Activated CD8-positive, alpha-beta memory T cell treated with anti-CD3 and anti-CD28 coated beads, Interleukin-2, amount 50 U/mL, for 1 hour (primary cell): ENCODE measurements at regions not wholly inside any gene's neighbourhood (a gene's known extent, or its start where the extent isn't known, plus 50 kb on each side); places are given as distances from the start of the nearest gene placed in this dataset.
"Not testable (repeated sequence)": the region's sequence is repeated elsewhere in the genome, so short reads cannot be mapped to it uniquely, and the experiment has no call there.

Source experiments
- DNase-seq: peaks from one replicate; pipeline ENCODE4 v3.0.0-alpha.2; 2020; ENCODE audit errors: extremely low read depth

DNA sequence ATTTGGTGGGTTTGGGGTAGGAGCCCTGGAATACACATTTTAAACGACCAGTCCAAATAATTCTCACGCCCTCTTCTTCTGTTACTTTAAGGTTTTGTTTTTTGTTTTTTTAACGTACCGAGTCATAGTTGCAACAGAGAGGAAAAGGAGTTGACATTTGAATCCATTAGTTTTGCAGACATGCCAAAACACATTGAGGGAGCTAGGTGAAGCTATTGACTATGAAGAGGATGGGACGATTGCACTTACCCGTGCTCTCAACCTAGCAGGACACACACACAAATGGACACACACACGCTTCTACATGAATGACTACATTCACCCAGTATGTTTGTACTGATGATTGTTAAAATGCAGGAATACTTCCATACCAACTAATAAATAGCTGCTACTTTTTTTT is 54.3 kb upstream of the CIT start:
- no peak for DNase-seq

- DNase-seq, result no peak
These were observed 55.8 kb upstream of the CIT start for GRCh38 chr12:119932921-119933320.

- not testable (repeated sequence) for DNase-seq
These were observed 54.3 kb upstream of the BICDL1 start for GRCh38 chr12:119934780-119935179.

DNA sequence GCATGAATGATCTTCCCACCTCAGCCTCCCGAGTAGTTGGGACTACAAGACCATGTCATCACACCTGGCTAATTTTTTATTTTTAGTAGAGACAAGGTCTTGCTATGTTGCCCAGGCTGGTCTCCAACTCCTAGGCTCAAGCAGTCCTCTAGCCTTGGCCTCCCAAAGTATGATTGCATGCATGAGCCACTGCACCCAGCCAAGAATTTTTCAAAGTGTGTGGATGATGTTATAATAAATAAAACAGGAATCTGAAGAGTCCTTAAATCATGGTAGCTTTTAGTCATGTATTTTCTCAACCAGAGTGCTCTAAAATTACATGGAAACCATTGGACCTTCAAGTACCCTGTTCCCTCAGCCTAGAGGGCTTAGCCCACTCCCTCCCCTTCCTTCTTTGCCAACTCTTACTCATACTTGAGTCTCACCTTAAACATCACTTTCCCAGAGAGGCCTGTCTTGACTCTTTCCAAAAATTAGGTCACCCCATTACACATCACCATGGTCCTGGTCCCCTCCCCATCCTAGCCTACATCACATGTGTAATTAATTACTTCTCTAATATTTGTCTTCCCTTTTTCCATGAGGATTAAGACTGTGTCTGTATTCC is 52.2 kb upstream of the BICDL1 start:
- DNase-seq, result no peak

GRCh38 chr12:119938049-119938667 is 50.9 kb upstream of the BICDL1 start:
- peak; percentile 22 for DNase-seq
